EH (cell line): ENCODE measurements at regions not wholly inside any gene's neighbourhood (a gene's known extent, or its start where the extent isn't known, plus 50 kb on each side); places are given as distances from the start of the nearest gene placed in this dataset.

Experiments used
- DNase-seq: peaks from one replicate; pipeline ENCODE4 v3.0.0-alpha.2; 2015; ENCODE audit warnings: low read depth

GRCh38 chr2:121096611-121097010 is 188.4 kb downstream of the TFCP2L1 start:
- DNase-seq: no peak

- no peak for DNase-seq
Observed at GRCh38 chr2:121098556-121098955, 186.4 kb downstream of the TFCP2L1 start.

GRCh38 chr2:121099329-121100290 is 185.4 kb downstream of the TFCP2L1 start:
- peak; percentile 21 for DNase-seq

GRCh38 chr2:121101093-121101715 is 183.8 kb downstream of the TFCP2L1 start:
- no peak for DNase-seq

GRCh38 chr2:121102941-121103340 is 182.1 kb downstream of the TFCP2L1 start:
- no peak for DNase-seq

- DNase-seq: no peak
Observed at GRCh38 chr2:121103960-121104359, 181.0 kb downstream of the TFCP2L1 start.

- peak; percentile 54 for DNase-seq
Observed at GRCh38 chr2:121104721-121105141, 180.3 kb downstream of the TFCP2L1 start.

GRCh38 chr2:121110924-121111323 is 174.1 kb downstream of the TFCP2L1 start:
- no peak for DNase-seq

- DNase-seq: no peak
Observed at GRCh38 chr2:121118951-121119350, 166.1 kb downstream of the TFCP2L1 start.

- DNase-seq: no peak
Observed at GRCh38 chr2:121120411-121120810, 164.6 kb downstream of the TFCP2L1 start.

- no peak for DNase-seq
Observed at GRCh38 chr2:121120991-121121390, 164.0 kb downstream of the TFCP2L1 start.

- no peak for DNase-seq
Observed at GRCh38 chr2:121121661-121122060, 163.3 kb downstream of the TFCP2L1 start.

- DNase-seq: no peak
Observed at GRCh38 chr2:121123268-121123667, 161.7 kb downstream of the TFCP2L1 start.

GRCh38 chr2:121124330-121124729 is 160.7 kb downstream of the TFCP2L1 start:
- DNase-seq: no peak

GRCh38 chr2:121125350-121125749 is 159.7 kb downstream of the TFCP2L1 start:
- DNase-seq: no peak

GRCh38 chr2:121128741-121129659 is 156.0 kb downstream of the TFCP2L1 start:
- peak; percentile 12 for DNase-seq

GRCh38 chr2:121129692-121130091 is 155.3 kb downstream of the TFCP2L1 start:
- no peak for DNase-seq

- DNase-seq: no peak
Observed at GRCh38 chr2:121130301-121130850, 154.6 kb downstream of the TFCP2L1 start.

GRCh38 chr2:121131375-121131774 is 153.6 kb downstream of the TFCP2L1 start:
- DNase-seq: no peak

- no peak for DNase-seq
Observed at GRCh38 chr2:121132054-121132761, 152.8 kb downstream of the TFCP2L1 start.

GRCh38 chr2:121132762-121133107 is 152.3 kb downstream of the TFCP2L1 start:
- no peak for DNase-seq
